CD4-positive, alpha-beta T cell treated with Interleukin-6 at 100 ng/mL for 8 hours (primary cell): ENCODE measurements at regions not wholly inside any gene's neighbourhood (a gene's known extent, or its start where the extent isn't known, plus 50 kb on each side); places are given as distances from the start of the nearest gene placed in this dataset.

Experiments used
- DNase-seq: peaks from one replicate; pipeline ENCODE4 v3.0.0-alpha.2; 2020; ENCODE audit warnings: mixed read lengths, low spot score

DNA sequence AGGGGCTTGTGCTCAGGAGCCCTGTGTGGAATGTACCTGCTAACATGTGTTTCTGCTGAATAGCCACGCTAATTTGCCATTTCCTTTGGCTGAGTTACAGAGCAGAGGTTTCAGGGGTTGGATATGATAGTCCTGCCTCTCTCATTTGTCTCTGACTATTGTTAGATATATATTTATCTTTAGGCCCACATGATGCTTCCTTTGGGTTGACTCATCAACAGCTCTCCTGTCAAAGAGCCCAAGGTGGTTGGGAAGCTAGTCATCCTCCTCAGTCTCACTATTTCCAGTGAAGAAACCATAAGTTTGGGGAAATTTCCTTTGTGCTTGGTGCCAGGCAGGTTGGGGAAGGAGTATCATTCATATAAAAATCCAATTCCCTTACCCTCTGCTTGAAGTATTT, 1194.6 kb downstream of the ZPLD1 start:
- no peak for DNase-seq

DNA sequence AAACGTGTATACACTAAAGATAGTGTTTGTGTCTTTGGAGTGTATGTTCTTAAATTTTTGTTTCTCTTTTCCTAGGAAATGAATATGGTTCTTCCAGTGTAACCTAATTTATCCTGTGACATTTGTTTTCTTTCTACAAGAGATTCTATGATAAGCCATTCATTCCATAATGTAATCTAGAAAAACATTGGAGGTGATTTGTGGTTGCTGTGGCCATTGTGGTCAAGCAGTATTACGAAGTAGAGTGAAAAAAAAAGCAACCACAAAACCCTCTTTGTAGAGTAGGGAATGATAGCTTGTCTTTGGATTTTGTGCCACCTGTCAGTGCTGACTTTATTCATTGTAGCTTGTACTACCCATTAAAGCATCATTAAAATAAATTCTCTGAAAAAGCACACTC, 1209.6 kb downstream of the ZPLD1 start:
- no peak for DNase-seq

DNA sequence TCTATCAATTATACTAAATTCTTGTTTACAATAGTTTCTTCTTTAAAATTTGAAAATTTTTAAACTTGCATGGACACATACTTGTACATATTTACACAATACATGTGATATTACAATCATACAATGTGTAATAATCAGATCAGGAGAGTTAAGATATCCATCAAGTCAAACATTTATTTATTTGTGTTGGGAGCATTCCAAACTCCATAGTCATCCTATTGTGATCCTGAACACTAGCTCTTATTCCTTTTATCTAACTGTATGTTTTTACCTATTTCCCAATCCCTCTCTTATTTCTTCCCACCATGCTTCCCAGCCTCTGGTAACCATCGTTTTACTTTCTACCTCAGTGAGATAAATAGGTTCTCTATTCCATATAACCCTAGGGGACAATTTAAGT, 1219.2 kb downstream of the ZPLD1 start:
- no peak for DNase-seq

- DNase-seq = no peak
These were observed 1222.9 kb downstream of the ZPLD1 start for GRCh38 chr3:103657756-103658155.

GRCh38 chr3:103660810-103661209, 1226.0 kb downstream of the ZPLD1 start:
- DNase-seq = no peak

DNA sequence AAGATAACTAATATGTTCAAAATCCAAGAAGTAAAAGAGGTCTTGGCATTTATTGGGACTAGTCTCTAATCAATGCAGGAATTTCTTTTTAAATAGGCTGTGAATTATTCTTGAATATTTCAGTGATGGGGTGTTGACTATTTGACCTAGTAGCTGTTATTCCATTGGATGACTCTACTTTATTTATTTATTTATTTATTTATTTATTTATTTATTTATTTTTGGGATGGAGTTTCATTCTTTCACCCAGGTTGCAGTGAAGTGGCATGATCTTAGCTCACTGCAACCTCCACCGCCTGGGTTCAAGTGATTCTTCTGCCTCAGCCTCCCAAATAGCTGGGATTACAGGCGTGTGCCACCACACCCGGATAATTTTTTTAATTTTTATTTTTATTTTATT, 1227.8 kb downstream of the ZPLD1 start:
- no peak for DNase-seq

- DNase-seq = no peak
These were observed 1237.5 kb downstream of the ZPLD1 start for GRCh38 chr3:103672346-103672745.

DNA sequence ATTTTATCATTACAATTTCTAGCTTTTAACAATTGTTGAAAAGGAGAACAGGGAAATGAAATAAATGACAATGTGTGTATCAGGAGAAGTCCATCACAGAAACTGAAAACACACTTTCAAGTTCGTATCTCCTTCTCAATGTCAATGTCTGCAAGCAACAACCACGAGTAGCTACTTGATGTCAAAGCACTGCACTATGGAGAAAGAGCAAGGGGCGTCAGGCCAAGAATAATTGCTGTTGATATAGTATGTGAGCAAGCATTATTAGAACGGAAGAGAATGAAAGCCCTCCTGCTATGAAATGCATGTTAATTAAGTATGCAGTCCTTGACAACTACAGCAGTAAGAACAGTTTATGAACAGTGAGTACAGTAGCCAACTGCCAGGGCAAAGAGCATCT, 1250.1 kb downstream of the ZPLD1 start:
- no peak for DNase-seq

DNA sequence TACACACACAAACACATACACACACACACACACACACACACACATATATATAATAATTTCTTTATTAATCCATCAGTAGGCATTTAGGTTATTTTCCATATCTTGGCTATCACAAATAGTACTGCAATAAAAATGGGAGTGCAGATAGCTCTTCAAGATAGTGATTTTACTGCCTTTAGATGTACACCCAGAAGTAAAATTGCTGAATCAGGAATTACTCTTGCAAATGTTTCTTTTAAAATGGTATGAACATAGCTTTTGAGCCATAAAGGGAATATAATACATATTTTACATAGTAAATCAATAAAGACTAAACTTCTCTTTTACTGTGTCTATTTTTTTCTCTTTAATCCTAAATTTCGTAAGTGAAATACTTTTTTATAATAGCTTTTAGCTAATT, 1251.1 kb downstream of the ZPLD1 start:
- DNase-seq = no peak

GRCh38 chr3:103690536-103690935, 1255.7 kb downstream of the ZPLD1 start:
- DNase-seq = no peak

GRCh38 chr3:103693831-103694230, 1259.0 kb downstream of the ZPLD1 start:
- no peak for DNase-seq

DNA sequence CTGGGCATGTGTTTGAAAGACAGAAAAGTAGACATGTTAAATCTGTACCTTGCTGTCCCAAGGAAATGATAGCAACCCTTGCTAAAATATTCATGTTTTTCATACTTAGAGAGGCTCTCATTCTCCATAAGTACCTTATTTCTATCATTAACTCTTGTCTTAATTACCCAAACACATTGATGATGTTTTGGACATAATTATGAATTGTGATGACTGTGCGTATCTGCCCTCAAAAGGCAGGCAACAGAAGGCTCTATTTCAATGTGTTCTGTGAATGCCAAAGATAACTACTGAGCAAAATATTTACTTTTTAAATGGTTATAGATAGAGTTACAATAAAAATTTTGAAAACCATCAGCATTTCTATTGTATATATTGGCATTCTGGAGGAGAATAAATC, 1263.8 kb downstream of the ZPLD1 start:
- DNase-seq = no peak

GRCh38 chr3:103699228-103699627, 1264.4 kb downstream of the ZPLD1 start:
- DNase-seq = no peak

- DNase-seq = no peak
These were observed 1270.8 kb downstream of the ZPLD1 start for GRCh38 chr3:103705641-103706040.

DNA sequence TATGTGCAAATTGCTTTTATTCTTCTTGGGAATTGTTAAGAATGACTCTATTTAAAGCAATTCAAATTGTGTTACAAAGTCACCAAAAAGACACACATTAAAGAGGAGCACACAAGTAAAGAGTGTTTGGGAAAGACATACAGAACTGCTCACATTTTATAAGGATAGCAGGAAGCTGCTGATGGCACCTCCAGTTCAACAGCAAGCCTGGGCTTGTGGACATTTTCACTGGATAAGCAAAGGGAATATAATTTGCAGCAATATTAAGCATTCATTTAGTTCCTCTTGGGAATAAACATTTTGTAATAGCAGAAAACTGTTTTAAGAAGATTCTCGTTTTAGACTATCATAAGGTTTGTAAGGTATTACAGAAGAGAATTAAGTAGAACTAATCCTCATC, 1271.9 kb downstream of the ZPLD1 start:
- no peak for DNase-seq

GRCh38 chr3:103711670-103712069, 1276.9 kb downstream of the ZPLD1 start:
- no peak for DNase-seq

DNA sequence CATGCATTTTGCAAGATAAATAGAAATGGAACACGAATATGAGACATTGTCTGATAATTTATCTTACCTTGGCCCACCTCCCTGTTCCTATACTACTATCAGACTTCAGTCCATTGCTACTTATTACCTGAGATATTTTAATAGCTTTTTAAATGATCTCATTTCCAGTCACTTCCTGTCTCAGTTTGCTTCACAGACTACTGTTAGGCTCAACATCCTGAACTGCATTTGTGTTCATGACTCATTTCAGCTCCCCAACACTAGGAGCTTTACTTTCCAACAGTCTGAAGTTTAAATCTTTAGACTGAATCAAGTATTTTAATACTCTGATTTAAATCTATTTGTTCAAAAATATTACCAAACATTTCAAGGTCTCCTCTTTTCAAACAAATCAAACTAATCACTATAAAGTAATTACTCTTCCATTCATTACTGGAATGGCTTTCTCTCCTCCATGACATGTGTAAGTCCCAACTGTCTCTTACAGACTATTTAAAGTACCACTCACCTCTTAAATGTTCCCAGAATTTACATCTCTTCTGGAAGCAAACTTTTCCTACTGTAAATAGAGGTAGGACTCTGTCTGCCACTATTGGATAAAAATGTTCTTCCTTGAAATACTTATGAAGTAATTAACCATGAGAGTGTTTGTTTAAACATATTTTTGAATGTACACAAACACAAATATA, 1277.6 kb downstream of the ZPLD1 start:
- no peak for DNase-seq

DNA sequence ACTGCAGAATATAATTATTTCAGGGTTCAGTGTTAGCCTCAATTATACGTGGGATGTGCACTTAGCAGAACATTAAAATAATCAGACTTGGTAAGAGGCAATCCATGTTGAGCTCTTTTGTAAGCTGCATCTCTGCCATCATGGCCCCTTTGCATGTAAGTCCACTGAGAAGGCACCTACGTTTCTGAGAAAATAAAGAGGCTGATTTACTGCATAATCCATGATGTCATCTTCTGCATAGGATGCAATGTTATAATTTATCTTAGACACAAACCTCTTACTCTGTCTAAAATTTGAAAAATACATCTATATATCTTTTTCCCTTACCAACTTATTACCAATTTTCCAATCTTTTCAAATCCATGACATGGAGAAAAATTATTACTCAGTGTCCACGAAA, 1294.7 kb downstream of the ZPLD1 start:
- no peak for DNase-seq

DNA sequence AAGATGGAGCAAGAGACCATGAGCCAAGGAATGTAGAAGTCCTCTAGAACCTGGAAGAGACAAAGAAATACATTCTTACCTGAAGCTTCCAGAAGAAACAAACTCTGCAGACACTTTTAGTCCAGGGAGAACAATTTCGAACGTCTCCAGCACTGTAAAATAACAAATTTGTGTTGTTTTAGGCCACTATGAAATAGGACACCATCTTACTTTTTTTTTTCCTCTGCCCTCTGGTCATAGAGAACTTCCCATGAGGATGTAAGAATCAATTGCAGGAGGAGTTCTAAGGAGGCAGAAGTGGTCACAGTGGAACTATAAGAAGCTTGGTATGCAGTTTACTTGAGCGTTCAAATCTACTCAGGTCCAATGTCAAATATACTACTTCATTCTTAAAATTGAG, 1295.9 kb downstream of the ZPLD1 start:
- no peak for DNase-seq

DNA sequence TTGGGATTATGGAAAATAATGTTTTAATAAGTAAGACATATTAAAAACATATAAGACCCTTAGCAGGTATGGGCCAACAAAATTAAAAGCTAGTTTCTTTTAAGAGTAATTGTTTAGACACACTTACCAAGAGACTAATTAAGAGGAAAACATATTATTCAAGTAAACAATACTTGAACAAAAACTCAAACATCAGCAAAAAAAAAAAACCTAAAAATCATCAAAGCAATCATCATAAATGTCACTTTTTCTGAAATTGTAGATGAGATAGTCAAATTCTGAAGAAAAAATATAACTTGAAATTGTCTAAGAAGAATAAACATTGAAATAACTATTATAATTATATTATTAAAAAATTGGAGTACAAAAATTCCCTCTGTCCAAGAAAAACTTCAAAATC, 1318.2 kb downstream of the ZPLD1 start:
- no peak for DNase-seq

DNA sequence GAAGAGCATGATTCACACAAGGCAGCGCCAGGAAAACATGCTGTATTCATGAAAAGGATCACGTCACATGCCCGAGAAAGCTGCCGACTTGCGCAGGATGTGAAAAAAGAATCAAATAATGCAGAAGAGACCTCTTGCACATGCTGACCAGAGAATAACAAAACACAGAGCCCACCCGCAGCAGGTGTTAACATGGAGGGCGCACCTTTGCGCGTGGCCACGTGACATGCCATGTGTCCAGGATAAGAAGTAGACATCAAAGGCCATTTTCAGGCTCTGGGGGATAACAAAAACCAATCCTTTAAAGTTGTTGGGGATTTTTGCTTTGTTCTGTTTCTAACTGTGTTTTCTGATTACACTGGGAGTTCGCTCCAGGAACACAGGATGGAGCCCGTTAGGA, 1332.8 kb downstream of the ZPLD1 start:
- DNase-seq = no peak

DNA sequence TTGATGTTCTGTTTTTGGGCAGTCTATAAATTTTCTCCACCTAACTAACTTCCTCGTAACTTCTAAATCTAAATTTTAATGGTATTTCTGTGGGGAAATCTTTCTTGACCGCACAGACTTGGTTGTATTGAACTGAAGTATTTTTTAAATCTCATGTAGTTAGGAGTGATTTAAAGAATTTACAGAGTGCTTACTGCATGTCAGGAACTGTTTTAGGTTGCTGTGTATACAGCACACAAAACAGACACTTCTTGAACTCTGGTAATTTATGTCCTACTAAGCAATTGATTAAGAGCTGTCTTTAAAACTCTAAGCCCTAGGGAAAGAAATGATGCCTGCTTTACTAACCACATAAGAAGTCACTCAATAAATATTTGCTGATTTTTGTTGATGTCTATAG, 1350.2 kb downstream of the ZPLD1 start:
- DNase-seq = no peak

GRCh38 chr3:103785537-103785936, 1350.7 kb downstream of the ZPLD1 start:
- DNase-seq = no peak

DNA sequence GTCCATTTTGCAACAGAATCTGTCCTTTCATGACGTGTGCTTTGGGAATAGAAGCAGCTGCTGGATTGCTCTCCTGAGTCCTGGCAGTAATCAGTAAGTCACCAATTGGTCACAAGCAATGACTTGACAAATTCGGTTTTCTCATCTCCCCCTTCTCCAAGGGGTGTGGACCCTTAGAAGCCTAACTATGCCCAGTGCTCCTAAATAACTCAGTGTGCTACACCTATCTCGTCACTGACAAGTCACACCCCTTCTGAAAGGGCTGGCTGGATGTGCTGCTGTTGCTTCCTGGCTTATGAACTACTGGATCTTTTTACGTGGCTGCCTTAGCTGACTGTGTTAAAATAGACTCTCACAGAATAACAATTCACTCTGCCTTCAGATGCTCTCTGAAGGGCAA, 1351.5 kb downstream of the ZPLD1 start:
- no peak for DNase-seq
